ENCODE measurements at regions not wholly inside any gene's neighbourhood (a gene's known extent, or its start where the extent isn't known, plus 50 kb on each side); places are given as distances from the start of the nearest gene placed in this dataset.

DNA sequence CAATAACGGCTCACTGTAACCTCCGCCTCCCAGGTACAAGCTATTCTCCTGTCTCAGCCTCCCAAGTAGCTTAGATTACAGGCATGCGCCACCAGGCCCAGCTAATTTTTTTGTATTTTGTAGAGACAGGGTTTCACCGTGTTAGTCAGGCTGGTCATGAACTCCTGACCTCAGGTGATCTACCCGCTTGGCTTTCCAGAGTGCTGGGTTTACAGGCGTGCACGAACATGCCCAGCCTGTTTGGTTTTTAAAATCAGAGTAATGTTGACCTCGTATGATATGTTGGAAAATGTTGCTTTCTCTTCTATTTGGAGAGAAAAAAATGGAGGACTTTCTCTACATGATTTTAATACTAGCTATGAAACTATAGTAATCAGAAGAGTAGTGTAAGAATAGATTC, 386.2 kb downstream of the PTH2R start:
- TF ChIP-seq, protein P1, sequence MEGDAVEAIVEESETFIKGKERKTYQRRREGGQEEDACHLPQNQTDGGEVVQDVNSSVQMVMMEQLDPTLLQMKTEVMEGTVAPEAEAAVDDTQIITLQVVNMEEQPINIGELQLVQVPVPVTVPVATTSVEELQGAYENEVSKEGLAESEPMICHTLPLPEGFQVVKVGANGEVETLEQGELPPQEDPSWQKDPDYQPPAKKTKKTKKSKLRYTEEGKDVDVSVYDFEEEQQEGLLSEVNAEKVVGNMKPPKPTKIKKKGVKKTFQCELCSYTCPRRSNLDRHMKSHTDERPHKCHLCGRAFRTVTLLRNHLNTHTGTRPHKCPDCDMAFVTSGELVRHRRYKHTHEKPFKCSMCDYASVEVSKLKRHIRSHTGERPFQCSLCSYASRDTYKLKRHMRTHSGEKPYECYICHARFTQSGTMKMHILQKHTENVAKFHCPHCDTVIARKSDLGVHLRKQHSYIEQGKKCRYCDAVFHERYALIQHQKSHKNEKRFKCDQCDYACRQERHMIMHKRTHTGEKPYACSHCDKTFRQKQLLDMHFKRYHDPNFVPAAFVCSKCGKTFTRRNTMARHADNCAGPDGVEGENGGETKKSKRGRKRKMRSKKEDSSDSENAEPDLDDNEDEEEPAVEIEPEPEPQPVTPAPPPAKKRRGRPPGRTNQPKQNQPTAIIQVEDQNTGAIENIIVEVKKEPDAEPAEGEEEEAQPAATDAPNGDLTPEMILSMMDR (IDR thresholded peaks at IDR 0.05) = no peak
- TF ChIP-seq EZH2 (IDR thresholded peaks at IDR 0.05; ENCODE audit: borderline replicate concordance, insufficient read depth, low read depth, low read length, poor library complexity, severe bottlenecking) = no peak
